HFF-Myc (cell line): ENCODE measurements at regions not wholly inside any gene's neighbourhood (a gene's known extent, or its start where the extent isn't known, plus 50 kb on each side); places are given as distances from the start of the nearest gene placed in this dataset.

Experiments used
- DNase-seq: peaks from one replicate; pipeline ENCODE4 v3.0.0-alpha.2; 2011; ENCODE audit warnings: low read depth; ENCODE audit errors: extremely low read depth
- H3K4me3 ChIP-seq: replicated peaks from 2 replicates; pipeline ENCODE4 v1.5.1; 2011; ENCODE audit warnings: low read depth, mild to moderate bottlenecking, control low read depth, low read length
- TF ChIP-seq, protein P1 (sequence below): IDR thresholded peaks from 2 replicates; pipeline ENCODE4 v1.5.1; 2012; ENCODE audit warnings: mild to moderate bottlenecking, low read depth, low read length, control low read depth; ENCODE audit errors: missing control alignments

DNA sequence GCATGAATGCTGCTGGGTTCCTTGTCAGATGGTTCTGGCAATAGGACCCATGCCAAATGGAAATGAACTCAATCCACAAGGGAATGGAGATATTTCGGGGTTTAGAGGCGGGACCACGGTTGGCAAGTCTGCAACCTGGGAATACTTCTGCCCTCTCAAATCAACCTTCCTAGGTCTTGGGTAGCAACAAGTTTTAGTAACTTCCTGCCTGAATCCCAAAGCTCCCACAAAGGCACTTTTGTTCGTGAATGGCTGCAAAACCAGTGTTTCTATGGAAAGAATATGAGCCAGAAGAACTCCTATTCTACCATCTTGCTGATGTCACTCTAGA is 790.1 kb upstream of the SLC8A1 start:
- H3K4me3 ChIP-seq: no peak overlapping the region
- TF ChIP-seq, protein P1, sequence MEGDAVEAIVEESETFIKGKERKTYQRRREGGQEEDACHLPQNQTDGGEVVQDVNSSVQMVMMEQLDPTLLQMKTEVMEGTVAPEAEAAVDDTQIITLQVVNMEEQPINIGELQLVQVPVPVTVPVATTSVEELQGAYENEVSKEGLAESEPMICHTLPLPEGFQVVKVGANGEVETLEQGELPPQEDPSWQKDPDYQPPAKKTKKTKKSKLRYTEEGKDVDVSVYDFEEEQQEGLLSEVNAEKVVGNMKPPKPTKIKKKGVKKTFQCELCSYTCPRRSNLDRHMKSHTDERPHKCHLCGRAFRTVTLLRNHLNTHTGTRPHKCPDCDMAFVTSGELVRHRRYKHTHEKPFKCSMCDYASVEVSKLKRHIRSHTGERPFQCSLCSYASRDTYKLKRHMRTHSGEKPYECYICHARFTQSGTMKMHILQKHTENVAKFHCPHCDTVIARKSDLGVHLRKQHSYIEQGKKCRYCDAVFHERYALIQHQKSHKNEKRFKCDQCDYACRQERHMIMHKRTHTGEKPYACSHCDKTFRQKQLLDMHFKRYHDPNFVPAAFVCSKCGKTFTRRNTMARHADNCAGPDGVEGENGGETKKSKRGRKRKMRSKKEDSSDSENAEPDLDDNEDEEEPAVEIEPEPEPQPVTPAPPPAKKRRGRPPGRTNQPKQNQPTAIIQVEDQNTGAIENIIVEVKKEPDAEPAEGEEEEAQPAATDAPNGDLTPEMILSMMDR: no peak
- DNase-seq: no peak

- TF ChIP-seq, protein P1: no peak
Measured at GRCh38 chr2:41267929-41268659, 779.7 kb upstream of the PKDCC start.

DNA sequence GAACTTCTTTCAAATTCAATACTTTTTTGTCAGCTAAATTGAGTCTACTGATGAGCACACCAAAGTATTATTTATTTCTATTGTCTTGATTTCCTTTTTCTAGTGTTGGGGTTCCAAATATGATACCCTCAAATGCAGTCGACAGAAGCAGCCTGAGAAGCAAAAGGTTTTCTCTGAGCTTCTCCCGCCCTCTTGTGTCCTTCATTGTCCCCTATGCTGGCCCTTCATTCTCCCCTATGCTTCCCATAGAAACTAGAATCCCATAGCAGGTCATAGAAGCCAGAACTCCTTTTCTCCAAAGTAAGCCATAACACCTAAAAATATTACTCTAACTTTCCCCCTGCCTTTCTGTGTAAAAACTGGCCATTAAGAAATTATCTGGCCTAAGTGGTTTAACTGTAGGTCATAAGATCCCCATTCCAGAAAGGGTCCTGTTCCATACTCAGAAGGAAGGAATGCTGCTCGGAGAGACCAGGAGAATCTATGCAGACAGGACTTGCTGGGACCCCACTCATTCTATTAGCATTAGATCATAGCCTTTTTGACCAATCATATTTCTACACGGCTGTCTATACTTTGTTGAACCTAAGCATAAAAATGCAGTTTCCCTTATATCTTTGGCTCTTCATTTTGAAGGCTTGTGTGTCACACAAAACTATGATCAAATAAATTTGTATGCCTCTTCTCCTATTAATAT is 764.6 kb upstream of the PKDCC start:
- H3K4me3 ChIP-seq: no peak overlapping the region
- DNase-seq: no peak
- TF ChIP-seq, protein P1: no peak

More at GRCh38 chr2:41267929-41268659, 779.7 kb upstream of the PKDCC start:
- no peak for DNase-seq
- H3K4me3 ChIP-seq: no peak overlapping the region

- H3K4me3 ChIP-seq: no peak overlapping the region
- no peak for DNase-seq
- TF ChIP-seq, protein P1: no peak
Measured at GRCh38 chr2:41293491-41293890, 754.3 kb upstream of the PKDCC start.

GRCh38 chr2:41294331-41294730 is 753.5 kb upstream of the PKDCC start:
- no peak for DNase-seq
- no peak overlapping the region for H3K4me3 ChIP-seq
- TF ChIP-seq, protein P1: no peak

DNA sequence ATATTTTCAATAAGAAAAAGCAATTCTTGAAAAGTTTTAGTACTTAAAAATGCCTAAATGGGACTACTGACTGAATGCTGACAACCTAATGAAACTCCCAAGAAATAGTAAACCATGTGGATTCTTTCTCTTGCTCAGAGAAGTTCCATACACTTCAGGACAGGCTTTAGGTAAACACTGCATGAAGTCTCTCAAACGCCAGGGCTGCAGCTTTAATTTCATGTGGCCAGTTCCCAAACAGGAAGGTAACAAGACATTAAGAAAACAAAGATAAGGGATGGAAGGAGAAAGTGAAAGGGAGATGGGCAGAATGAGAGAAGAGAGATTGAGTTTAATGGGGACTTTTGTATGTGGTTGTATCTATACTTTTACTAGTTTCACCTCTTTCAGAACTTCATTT is 734.7 kb upstream of the PKDCC start:
- H3K4me3 ChIP-seq: no peak overlapping the region
- DNase-seq: no peak
- TF ChIP-seq, protein P1: no peak
